H1 (cell line): ENCODE measurements at regions not wholly inside any gene's neighbourhood (a gene's known extent, or its start where the extent isn't known, plus 50 kb on each side); places are given as distances from the start of the nearest gene placed in this dataset.

Experiments used
- CTCF ChIA-PET: fragments of 300-600 bp; sonication (Branson Sonifier 250); formaldehyde crosslinking; loops from one replicate; lab custom pipeline; 2021; ENCODE audit not compliant: partially characterized antibody; lab: Charles Lee
- POLR2A ChIA-PET: fragments of 300-600 bp; sonication (Branson Sonifier 250); formaldehyde crosslinking; loops from one replicate; lab custom pipeline; 2021; ENCODE audit warnings: inconsistent platforms; ENCODE audit not compliant: partially characterized antibody; lab: Charles Lee
- DNase-seq, 2 experiments: peaks; one replicate each; pipeline versions ENCODE4 v3.0.0 to v3.0.0-alpha.2; 2010 to 2022; ENCODE audit warnings: low spot score in 2 of 2, low read depth in 1 of 2, mixed read lengths in 1 of 2
- FAIRE-seq: peaks from 2 replicates; lab custom pipeline; 2011; peaks lifted over from hg19 to GRCh38; lab: Jason Lieb, UNC
- H2AFZ ChIP-seq: 2 replicates; pipeline ENCODE4 v1.8.1; 2012; ENCODE audit warnings: low read length, inconsistent platforms
- H2AK5ac ChIP-seq: 2 replicates; pipeline ENCODE4 v1.6.1; 2013; ENCODE audit warnings: low read depth, low read length
- H2BK120ac ChIP-seq: replicated peaks from 2 replicates; pipeline ENCODE3; 2013; ENCODE audit warnings: low read depth, low read length, inconsistent platforms
- H2BK12ac ChIP-seq: 2 replicates; pipeline ENCODE4 v1.6.1; 2013; ENCODE audit warnings: low read depth, low read length
- H2BK15ac ChIP-seq: 2 replicates; pipeline ENCODE4 v1.6.1; 2013; ENCODE audit warnings: low read length
- H2BK20ac ChIP-seq: 2 replicates; pipeline ENCODE4 v1.6.1; 2013; ENCODE audit warnings: low read length
- H2BK5ac ChIP-seq: 2 replicates; pipeline ENCODE4 v1.6.1; 2013; ENCODE audit warnings: low read depth, low read length
- H3K14ac ChIP-seq: 2 replicates; pipeline ENCODE4 v1.6.1; 2013; ENCODE audit warnings: inconsistent platforms; ENCODE audit not compliant: insufficient read length
- H3K18ac ChIP-seq: 2 replicates; pipeline ENCODE4 v1.6.1; 2013; ENCODE audit warnings: low read length; ENCODE audit errors: extremely low read depth
- H3K23ac ChIP-seq: 2 replicates; pipeline ENCODE4 v1.6.1; 2013; ENCODE audit warnings: inconsistent platforms; ENCODE audit not compliant: insufficient read length
- H3K23me2 ChIP-seq: 2 replicates; pipeline ENCODE4 v1.6.1; 2013; ENCODE audit warnings: low read depth, low read length
- H3K27ac ChIP-seq: 2 replicates; pipeline ENCODE4 v1.6.1; 2011; ENCODE audit warnings: low read depth, low read length, inconsistent platforms
- H3K27me3 ChIP-seq, 4 experiments: replicated peaks in 1 of 4; 1 replicate in 1 of 4; 2 replicates in 3 of 4; pipeline versions ENCODE4 v1.6.1 to v1.8.1; 2011 to 2013; ENCODE audit warnings: low read length in 3 of 4, mild to moderate bottlenecking in 3 of 4, inconsistent platforms in 2 of 4, mixed read lengths in 2 of 4, moderate library complexity in 1 of 4; ENCODE audit not compliant: control insufficient read depth in 3 of 4, insufficient read depth in 3 of 4; ENCODE audit errors: extremely low read depth in 1 of 4
- H3K36me3 ChIP-seq, 4 experiments: 2 replicates each; pipeline versions ENCODE4 v1.6.1 to v1.8.1; 2011 to 2013; ENCODE audit warnings: mild to moderate bottlenecking in 4 of 4, low read length in 3 of 4, moderate library complexity in 2 of 4, control low read depth in 1 of 4, inconsistent platforms in 1 of 4; ENCODE audit not compliant: insufficient read depth in 4 of 4, control insufficient read depth in 2 of 4
- H3K4ac ChIP-seq: replicated peaks from 2 replicates; pipeline ENCODE3; 2013; ENCODE audit warnings: low read length, low read depth, mixed read lengths, inconsistent platforms; ENCODE audit not compliant: insufficient read length
- H3K4me1 ChIP-seq, 4 experiments: replicated peaks in 1 of 4; 1 replicate in 1 of 4; 2 replicates in 3 of 4; pipeline versions ENCODE4 v1.6.1 to v1.8.1; 2011 to 2013; ENCODE audit warnings: low read length in 3 of 4, inconsistent platforms in 2 of 4, mixed read lengths in 1 of 4; ENCODE audit not compliant: insufficient read depth in 4 of 4, control insufficient read depth in 3 of 4
- H3K4me2 ChIP-seq, 2 experiments: 2 replicates each; pipeline versions ENCODE4 v1.6.1 to v1.8.1; 2011 to 2013; ENCODE audit warnings: low read depth in 2 of 2, low read length in 2 of 2, control low read depth in 1 of 2, inconsistent platforms in 1 of 2, mild to moderate bottlenecking in 1 of 2; ENCODE audit not compliant: insufficient read depth in 1 of 2
- H3K4me3 ChIP-seq, 4 experiments: fragments of 200-600, 300-600 bp in 1 of 4; sonication (generic), shearing (Covaris generic), sonication (Bioruptor Twin) in 1 of 4; 2 replicates each; pipeline versions ENCODE4 v1.5.1 to v1.8.1; 2011 to 2016; ENCODE audit warnings: low read length in 4 of 4, low read depth in 3 of 4, control low read depth in 2 of 4, inconsistent platforms in 2 of 4, mild to moderate bottlenecking in 2 of 4, mixed read lengths in 1 of 4, moderate library complexity in 1 of 4; ENCODE audit not compliant: insufficient read depth in 2 of 4; ENCODE audit errors: extremely low read depth in 1 of 4
- H3K56ac ChIP-seq: replicated peaks from 2 replicates; pipeline ENCODE3; 2013; ENCODE audit warnings: low read depth, mild to moderate bottlenecking, mixed read lengths, low read length, inconsistent platforms; ENCODE audit not compliant: insufficient read length
- H3K79me1 ChIP-seq: 2 replicates; pipeline ENCODE4 v1.6.1; 2013; ENCODE audit warnings: low read depth, low read length, control low read depth
- H3K79me2 ChIP-seq, 2 experiments: 2 replicates each; pipeline versions ENCODE4 v1.6.1 to v1.8.1; 2012 to 2013; ENCODE audit warnings: low read length in 2 of 2, mild to moderate bottlenecking in 2 of 2, inconsistent platforms in 1 of 2; ENCODE audit not compliant: insufficient read depth in 2 of 2, control insufficient read depth in 1 of 2
- H3K9ac ChIP-seq, 4 experiments: replicated peaks in 1 of 4; 1 replicate in 1 of 4; 2 replicates in 3 of 4; pipeline versions ENCODE4 v1.6.1 to v1.8.1; 2011 to 2013; ENCODE audit warnings: low read depth in 3 of 4, low read length in 3 of 4, control low read depth in 2 of 4, mild to moderate bottlenecking in 2 of 4, moderate library complexity in 2 of 4, inconsistent platforms in 1 of 4; ENCODE audit errors: extremely low read depth in 1 of 4
- H3K9me3 ChIP-seq, 2 experiments: 2 replicates each; pipeline versions ENCODE4 v1.6.1 to v1.8.1; 2012 to 2013; ENCODE audit warnings: mild to moderate bottlenecking in 2 of 2, moderate library complexity in 2 of 2, control low read depth in 1 of 2, inconsistent platforms in 1 of 2, low read depth in 1 of 2, low read length in 1 of 2, mixed read lengths in 1 of 2; ENCODE audit not compliant: insufficient read depth in 2 of 2
- H4K20me1 ChIP-seq, 2 experiments: replicated peaks in 1 of 2; 2 replicates each; pipeline versions ENCODE3 to v1.8.1; 2011 to 2013; ENCODE audit warnings: inconsistent platforms in 2 of 2, low read length in 2 of 2, mild to moderate bottlenecking in 1 of 2; ENCODE audit not compliant: insufficient read depth in 2 of 2, control insufficient read depth in 1 of 2
- H4K5ac ChIP-seq: 2 replicates; pipeline ENCODE4 v1.6.1; 2013; ENCODE audit warnings: low read length, low read depth, mixed read lengths, inconsistent platforms; ENCODE audit not compliant: insufficient read length
- H4K8ac ChIP-seq: 2 replicates; pipeline ENCODE4 v1.8.0; 2013; ENCODE audit warnings: mild to moderate bottlenecking, moderate library complexity, low read length, inconsistent platforms; ENCODE audit not compliant: insufficient read depth; ENCODE audit errors: extremely low read depth
- H4K91ac ChIP-seq: replicated peaks from 2 replicates; pipeline ENCODE3; 2013; ENCODE audit warnings: low read length, mixed read lengths, inconsistent platforms; ENCODE audit not compliant: insufficient read length
- BACH1 ChIP-seq: IDR thresholded peaks from 2 replicates; pipeline ENCODE4 v1.6.1; 2012; ENCODE audit warnings: low read length, improper control_type of control experiment
- HDAC6 ChIP-seq: IDR thresholded peaks from one replicate; pipeline ENCODE4 v1.7.1; 2012; ENCODE audit warnings: low read depth, mild to moderate bottlenecking, inconsistent platforms, low read length, moderate library complexity
- JUND ChIP-seq: IDR thresholded peaks from 2 replicates; pipeline ENCODE4 v1.6.1; 2011; ENCODE audit warnings: mild to moderate bottlenecking, improper control_type of control experiment, low read length
- KDM1A ChIP-seq: fragments of 200-600, 300-600 bp; sonication (generic); IDR thresholded peaks from 2 replicates; pipeline ENCODE4 v1.7.1; 2016; ENCODE audit warnings: mild to moderate bottlenecking, low read length, borderline replicate concordance
- NANOG ChIP-seq: IDR thresholded peaks from 2 replicates; pipeline ENCODE4 v1.6.1; 2011; ENCODE audit warnings: low read length, low read depth, mild to moderate bottlenecking, inconsistent platforms; ENCODE audit not compliant: insufficient read depth, poor library complexity, severe bottlenecking
- PHF8 ChIP-seq: fragments of 200-600 bp; sonication (generic); conservative IDR thresholded peaks from 2 replicates; pipeline ENCODE4 v1.7.1; 2012; ENCODE audit warnings: low read depth, mild to moderate bottlenecking, inconsistent platforms, low read length, moderate library complexity
- POLR2A ChIP-seq, 2 experiments: IDR thresholded peaks; 1 replicate in 1 of 2; 2 replicates in 1 of 2; pipeline ENCODE4 v1.6.1; 2011; ENCODE audit warnings: low read depth in 2 of 2, low read length in 2 of 2, mild to moderate bottlenecking in 2 of 2; ENCODE audit errors: control extremely low read depth in 1 of 2
- RAD21 ChIP-seq, 2 experiments: IDR thresholded peaks in 1 of 2; conservative IDR thresholded peaks in 1 of 2; 2 replicates each; pipeline ENCODE4 v1.6.1; 2011; ENCODE audit warnings: low read depth in 2 of 2, low read length in 2 of 2, improper control_type of control experiment in 1 of 2, inconsistent platforms in 1 of 2, mild to moderate bottlenecking in 1 of 2, moderate library complexity in 1 of 2
- RBBP5 ChIP-seq: IDR thresholded peaks from 2 replicates; pipeline ENCODE4 v1.7.1; 2012; ENCODE audit warnings: low read depth, mild to moderate bottlenecking, inconsistent platforms, low read length, moderate library complexity, borderline replicate concordance
- WGBS, 2 experiments: shearing (Covaris generic) in 1 of 2; methylation state at CpG; one replicate each; pipeline versions ENCODE4 v1.1.6 to v1.1.7; 2013 to 2015; ENCODE audit warnings: low lambda C conversion rate in 2 of 2, mixed read lengths in 2 of 2, inconsistent platforms in 1 of 2, low coverage in 1 of 2, missing lambda C conversion rate in 1 of 2; ENCODE audit not compliant: insufficient replicate concordance in 2 of 2, insufficient coverage in 1 of 2, insufficient read length in 1 of 2; ENCODE audit errors: extremely low coverage in 1 of 2, missing lambda C conversion rate in 1 of 2; 5-methylcytosine and 5-hydroxymethylcytosine counted together

- Histone ChIP-seq H3K27me3 (no peaks in the 10 kb centered on the region), H3K36me3 (no peaks in the 10 kb centered on the region), H3K23ac (no peak overlapping the region), H3K4me1 (no peaks in the 10 kb centered on the region), H3K27ac (no peak overlapping the region), H2BK120ac (no peak overlapping the region), H3K79me2 (no peaks in the 10 kb centered on the region), H3K79me1 (no peaks in the 10 kb centered on the region), H3K56ac (no peak overlapping the region), H2BK5ac (no peak overlapping the region), H3K18ac (no peak overlapping the region), H4K5ac (no peak overlapping the region), H3K9me3 (no peaks in the 10 kb centered on the region), H3K4me2 (no peak overlapping the region), H3K23me2 (no peaks in the 10 kb centered on the region), H2AK5ac (no peak overlapping the region), H3K14ac (no peak overlapping the region), H2AFZ (no peak overlapping the region), H2BK20ac (no peak overlapping the region), H4K8ac (no peak overlapping the region), H3K4me3 (no peak overlapping the region), H2BK12ac (no peak overlapping the region), H2BK15ac (no peak overlapping the region), H3K9ac (no peak overlapping the region), H4K91ac (no peak overlapping the region), H3K4ac (no peak overlapping the region), H4K20me1 (no peaks in the 10 kb centered on the region)
- ChIA-PET POLR2A (no interaction called here), CTCF (interaction anchor here (0.9 kb wide), 1 partner anchor 18 kb away, joined by 3 read pairs; no protein-coding TSS in a partner anchor)
- FAIRE-seq (no peak), DNase-seq (no peak)
- WGBS, 2 experiments, result 95 to 100% methylated on average over 1 to 6 of the region's 6 CpGs
- TF ChIP-seq NANOG (no peak), RAD21 (IDR thresholded peaks at IDR 0.05 in 1 of 2, conservative IDR thresholded peaks at IDR 0.05 in 1 of 2; ENCODE audit: low read depth in 2 of 2, low read length in 2 of 2) (no peak), PHF8 (no peak), BACH1 (no peak), POLR2A (IDR thresholded peaks at IDR 0.05; ENCODE audit: control extremely low read depth in 1 of 2, low read depth in 2 of 2, low read length in 2 of 2) (no peak), JUND (no peak), KDM1A (no peak), RBBP5 (no peak), HDAC6 (no peak)
These were observed 272.9 kb upstream of the KLF6 start for GRCh38 chr10:4057725-4058513.
